HG03196 (cell line): ENCODE measurements at regions not wholly inside any gene's neighbourhood (a gene's known extent, or its start where the extent isn't known, plus 50 kb on each side); places are given as distances from the start of the nearest gene placed in this dataset.
A peak's percentile ranks its signal among the peaks of the same experiment; 100 is the strongest.

Experiments
- ATAC-seq: cut with Tn5 transposase; IDR thresholded peaks from one replicate; pipeline ENCODE4 v1.9.1; 2021; ENCODE audit not compliant: unreplicated experiment

DNA sequence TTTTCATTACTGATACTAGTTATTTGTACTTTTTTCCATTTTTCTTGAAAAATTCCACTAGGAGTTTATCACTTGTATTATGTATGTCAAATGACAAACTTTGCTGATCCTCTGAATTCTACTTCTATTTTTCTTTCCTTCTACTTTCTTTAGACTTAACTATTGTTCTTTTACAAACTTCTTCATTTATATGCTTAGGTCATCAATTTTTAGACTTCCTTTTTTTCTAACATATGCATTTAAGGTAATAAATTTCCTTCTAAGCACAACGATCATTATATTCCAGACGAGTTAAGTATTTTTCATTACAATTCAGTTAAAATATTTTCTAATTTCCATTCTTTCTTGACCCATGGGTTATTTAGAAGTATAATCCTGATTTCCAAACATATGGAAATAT lies 240.8 kb downstream of the NHLRC3 start:
- ATAC-seq = no peak

DNA sequence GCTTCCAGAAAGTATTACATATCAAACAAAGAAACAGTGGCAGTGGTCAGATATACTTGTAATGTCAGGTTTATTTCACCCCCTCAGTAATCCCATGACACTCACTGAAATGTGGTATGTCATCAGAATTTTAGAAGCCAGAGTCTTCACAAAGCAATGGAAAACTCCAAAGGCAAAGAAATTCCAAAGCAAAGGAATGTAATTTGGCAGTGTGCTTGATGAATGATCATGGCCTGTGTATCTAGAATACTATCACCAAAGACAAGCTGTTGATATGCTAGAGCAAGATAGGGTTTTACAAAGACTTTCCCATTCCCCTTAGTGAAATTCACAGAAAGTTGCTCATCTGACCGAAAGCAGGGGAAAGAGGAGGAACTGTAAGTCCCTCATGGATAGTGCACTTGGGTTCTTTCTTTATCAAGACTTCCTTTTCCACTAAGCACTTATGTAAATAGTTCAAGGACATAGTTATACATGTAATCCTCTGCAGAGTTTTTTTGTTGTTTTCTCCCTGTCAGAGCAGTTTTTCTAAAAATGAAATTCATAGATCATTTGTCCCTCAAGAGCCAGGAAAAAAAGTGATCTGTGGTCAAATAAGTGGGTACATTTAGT lies 243.4 kb downstream of the NHLRC3 start:
- ATAC-seq = no peak

DNA sequence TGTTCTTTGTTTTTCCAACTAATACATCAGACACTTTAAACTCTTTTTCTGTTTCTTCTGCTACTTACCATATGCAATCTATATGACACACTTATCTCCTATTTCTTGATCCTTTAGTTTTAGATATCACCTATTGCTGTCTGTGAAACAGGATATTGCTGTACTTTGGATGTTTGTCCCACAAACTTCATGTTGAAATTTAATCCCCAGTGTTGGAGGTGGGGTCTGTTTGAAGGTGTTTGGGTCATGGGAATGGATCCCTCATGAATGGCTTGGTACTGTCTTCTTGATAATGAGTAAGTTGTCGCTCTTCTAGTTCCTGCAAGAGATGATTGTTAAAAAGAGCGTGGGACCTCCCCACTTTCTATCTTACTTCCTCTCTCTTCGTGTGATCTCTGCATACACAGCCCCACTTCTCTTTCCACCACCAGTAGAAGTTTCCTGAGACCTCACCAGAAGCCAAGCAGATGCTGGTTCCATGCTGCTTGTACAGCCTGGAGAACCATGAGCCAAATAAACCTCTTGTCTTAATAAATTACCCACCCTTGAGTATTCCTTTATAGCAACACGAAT lies 244.2 kb downstream of the NHLRC3 start:
- ATAC-seq = peak; percentile 82

DNA sequence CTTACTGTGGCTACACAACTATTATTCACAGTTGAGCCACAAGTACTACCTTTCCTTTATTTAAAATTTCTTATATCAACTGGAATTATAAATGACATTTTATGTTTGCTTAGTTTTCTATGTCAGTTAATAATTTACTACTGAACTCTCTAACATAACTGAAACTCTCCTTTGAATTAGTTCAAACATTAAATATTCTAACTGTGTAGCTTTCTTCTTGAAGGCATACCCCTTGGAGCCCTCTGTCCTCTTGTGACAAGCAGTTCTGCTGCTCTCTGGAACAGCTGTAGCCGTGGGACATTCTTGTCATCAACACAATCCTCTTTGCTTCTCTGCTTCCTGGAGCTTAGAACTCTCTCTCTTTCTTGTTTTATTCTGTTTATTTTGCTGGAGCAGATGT lies 244.8 kb downstream of the NHLRC3 start:
- no peak for ATAC-seq

DNA sequence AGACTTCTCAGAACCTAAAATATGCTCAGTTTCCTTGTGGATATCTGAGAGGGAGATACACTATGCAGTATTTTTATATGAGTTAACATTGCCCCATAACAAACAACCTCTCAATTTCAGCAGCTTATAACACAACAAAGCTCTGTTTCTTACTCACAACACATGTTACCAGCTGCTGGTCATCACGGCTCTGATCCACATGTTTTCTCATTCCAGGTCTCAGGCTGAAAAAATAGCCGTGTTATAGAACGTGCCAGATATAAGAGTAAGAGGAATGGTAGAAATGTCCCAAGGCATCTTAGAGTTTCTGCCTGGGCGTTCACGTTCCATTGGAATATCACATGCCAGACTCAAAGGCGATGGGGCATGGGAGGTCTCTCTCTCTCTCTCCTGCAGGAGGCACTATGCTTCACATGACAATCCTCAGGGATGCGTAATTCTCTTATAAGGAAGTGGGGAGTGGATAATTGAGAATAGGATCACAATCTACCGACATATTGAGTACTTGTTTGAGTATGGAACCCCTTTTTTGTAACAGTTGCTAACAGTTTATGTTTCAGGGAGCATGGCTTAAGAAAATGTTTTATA lies 246.6 kb downstream of the NHLRC3 start:
- no peak for ATAC-seq
